HepG2 (cell line): ENCODE measurements at regions not wholly inside any gene's neighbourhood (a gene's known extent, or its start where the extent isn't known, plus 50 kb on each side); places are given as distances from the start of the nearest gene placed in this dataset.

Experiments used
- KDM5B ChIP-seq: sonication (generic); formaldehyde crosslinking; IDR thresholded peaks from 2 replicates; pipeline ENCODE4 v1.4.0; 2020; ENCODE audit warnings: missing genetic modification reagents, mild to moderate bottlenecking, borderline replicate concordance
- PRDM4 ChIP-seq: sonication (generic); formaldehyde crosslinking; IDR thresholded peaks from 2 replicates; pipeline ENCODE4 v1.9.0; 2021; ENCODE audit warnings: missing genetic modification reagents, borderline replicate concordance
- RELA ChIP-seq: sonication (generic); formaldehyde crosslinking; IDR thresholded peaks from 2 replicates; pipeline ENCODE4 v1.4.0; 2020; ENCODE audit warnings: missing genetic modification reagents
- YY1 ChIP-seq: IDR thresholded peaks from 2 replicates; pipeline ENCODE4 v1.6.1; 2011; ENCODE audit warnings: low read length, low read depth, moderate library complexity, mild to moderate bottlenecking; ENCODE audit not compliant: insufficient read depth, insufficient replicate concordance
- ZHX2 ChIP-seq, 2 experiments: sonication (generic) in 1 of 2; formaldehyde crosslinking in 1 of 2; IDR thresholded peaks; 2 replicates each; pipeline versions ENCODE4 v1.6.1 to v1.9.0; 2014 to 2022; ENCODE audit warnings: antibody characterized with exemption in 1 of 2, borderline replicate concordance in 1 of 2, inconsistent platforms in 1 of 2, low read depth in 1 of 2, missing genetic modification reagents in 1 of 2

GRCh38 chr16:72728516-72728915, 319.4 kb downstream of the ZFHX3 start (continued):
- TF ChIP-seq ZHX2 (IDR thresholded peaks at IDR 0.05; ENCODE audit: low read depth), result no peak
- no peak for TF ChIP-seq ZHX2 (CRISPR knock-in tag; IDR thresholded peaks at IDR 0.05; ENCODE audit: borderline replicate concordance)
- TF ChIP-seq RELA, result no peak
- TF ChIP-seq PRDM4 (CRISPR knock-in tag), result no peak
- no peak for TF ChIP-seq YY1
- no peak for TF ChIP-seq KDM5B
